ENCODE measurements at regions not wholly inside any gene's neighbourhood (a gene's known extent, or its start where the extent isn't known, plus 50 kb on each side); places are given as distances from the start of the nearest gene placed in this dataset.

DNA sequence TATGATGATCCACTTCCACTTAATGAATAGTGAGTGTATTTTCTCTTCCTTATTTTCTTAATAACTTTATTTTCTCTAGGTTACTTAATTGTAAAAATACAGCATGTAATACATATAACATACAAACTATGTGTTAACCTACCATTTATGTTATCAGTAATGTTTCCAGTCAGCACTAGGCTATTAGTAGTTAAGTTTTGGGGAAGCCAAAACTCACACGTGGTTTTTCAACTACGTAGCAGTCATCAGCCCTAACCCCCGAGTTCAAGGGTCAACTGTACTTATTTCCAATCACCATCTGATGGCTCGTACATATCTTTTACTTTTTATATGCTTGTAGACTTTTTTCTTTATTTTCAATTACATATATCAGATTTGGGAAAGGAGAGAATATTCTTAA, 95.7 kb downstream of the TNFSF13B start:
- TF ChIP-seq, protein P1, sequence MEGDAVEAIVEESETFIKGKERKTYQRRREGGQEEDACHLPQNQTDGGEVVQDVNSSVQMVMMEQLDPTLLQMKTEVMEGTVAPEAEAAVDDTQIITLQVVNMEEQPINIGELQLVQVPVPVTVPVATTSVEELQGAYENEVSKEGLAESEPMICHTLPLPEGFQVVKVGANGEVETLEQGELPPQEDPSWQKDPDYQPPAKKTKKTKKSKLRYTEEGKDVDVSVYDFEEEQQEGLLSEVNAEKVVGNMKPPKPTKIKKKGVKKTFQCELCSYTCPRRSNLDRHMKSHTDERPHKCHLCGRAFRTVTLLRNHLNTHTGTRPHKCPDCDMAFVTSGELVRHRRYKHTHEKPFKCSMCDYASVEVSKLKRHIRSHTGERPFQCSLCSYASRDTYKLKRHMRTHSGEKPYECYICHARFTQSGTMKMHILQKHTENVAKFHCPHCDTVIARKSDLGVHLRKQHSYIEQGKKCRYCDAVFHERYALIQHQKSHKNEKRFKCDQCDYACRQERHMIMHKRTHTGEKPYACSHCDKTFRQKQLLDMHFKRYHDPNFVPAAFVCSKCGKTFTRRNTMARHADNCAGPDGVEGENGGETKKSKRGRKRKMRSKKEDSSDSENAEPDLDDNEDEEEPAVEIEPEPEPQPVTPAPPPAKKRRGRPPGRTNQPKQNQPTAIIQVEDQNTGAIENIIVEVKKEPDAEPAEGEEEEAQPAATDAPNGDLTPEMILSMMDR (IDR thresholded peaks at IDR 0.05), result no peak
- TF ChIP-seq POLR2AphosphoS5 (IDR thresholded peaks at IDR 0.05), result no peak
- no peak for TF ChIP-seq POLR2A (IDR thresholded peaks at IDR 0.05)
